NCI-H1694 (cell line): ENCODE measurements at regions not wholly inside any gene's neighbourhood (a gene's known extent, or its start where the extent isn't known, plus 50 kb on each side); places are given as distances from the start of the nearest gene placed in this dataset.
A peak's percentile ranks its signal among the peaks of the same experiment; 100 is the strongest.
"Not testable (repeated sequence)": the region's sequence is repeated elsewhere in the genome, so short reads cannot be mapped to it uniquely, and the experiment has no call there.

ENCODE experiments used
- DNase-seq: peaks from one replicate; lab custom pipeline; 2025; lab: John Stamatoyannopoulos, UW

DNA sequence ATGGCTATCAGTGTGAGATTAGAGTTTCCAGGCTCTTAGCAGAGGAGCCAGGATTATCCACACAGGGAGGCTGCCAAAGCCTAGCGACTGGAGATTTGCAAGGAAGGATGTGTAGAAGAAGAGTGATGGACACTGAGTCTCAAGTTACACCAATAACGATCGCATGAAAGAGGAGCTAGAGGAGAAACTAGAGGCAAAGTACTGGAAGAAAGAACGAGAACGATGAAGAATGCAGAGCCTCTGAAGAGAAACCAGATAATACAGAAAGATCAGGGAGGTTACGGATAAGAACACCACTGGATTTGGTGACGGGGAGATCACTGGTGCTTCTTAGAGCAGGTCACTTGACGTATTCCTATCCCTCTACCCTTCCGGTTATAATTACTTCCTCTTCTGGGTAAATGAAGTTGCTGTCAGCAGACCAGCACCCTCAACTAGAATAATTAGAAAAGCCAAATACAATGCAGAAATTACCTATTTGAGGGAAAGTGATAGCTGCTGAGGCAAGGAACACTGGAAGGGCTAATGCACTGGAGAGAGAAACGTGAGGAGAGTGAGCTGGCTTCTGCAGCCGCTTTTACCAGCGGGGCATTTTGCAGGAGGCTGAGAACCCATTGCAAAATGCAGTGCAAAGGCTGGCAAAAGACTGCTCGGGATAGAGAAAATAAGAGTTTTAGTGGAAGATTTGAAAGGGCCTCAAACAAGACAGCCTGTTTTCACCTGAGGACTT is 93.1 kb upstream of the HIF1A start:
- no peak for DNase-seq

DNA sequence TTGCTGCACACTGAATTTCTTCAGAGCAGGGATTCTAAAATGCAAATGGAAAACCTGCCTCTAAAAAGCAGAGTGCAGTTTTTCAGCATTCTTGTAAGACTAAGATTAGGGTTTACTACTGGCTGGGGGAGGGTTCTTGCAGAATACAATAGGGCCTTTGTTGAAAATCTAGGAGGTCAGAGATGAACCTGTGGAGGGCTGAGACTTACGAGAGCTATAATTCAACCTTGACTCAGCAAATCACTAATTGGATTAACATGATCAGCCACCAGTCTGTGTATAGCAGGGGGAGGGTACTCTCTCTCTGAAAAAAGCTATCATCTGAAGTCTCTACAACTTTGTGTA is 92.6 kb upstream of the HIF1A start:
- no peak for DNase-seq

DNA sequence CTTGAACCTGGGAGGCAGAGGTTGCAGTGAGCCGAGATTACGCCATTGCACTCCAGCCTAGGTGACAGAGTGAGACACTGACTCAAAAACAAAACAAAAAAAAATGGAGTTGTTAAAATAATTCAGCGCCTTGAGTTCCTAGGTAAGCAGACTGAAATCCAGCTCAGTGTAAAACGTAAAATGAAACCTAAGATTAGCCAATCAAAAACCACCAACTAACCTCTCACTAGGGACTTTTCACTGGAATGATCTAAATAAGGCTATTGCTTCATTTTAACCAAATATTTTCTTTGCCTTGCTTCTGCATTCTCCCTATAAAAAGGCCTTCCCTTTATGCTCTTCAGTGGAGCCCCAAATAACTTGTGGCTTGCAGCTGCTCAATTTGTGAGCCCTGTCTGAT is 91.6 kb upstream of the HIF1A start:
- DNase-seq: no peak

GRCh38 chr14:61607570-61608244 is 87.6 kb upstream of the HIF1A start:
- peak; percentile 89 for DNase-seq

GRCh38 chr14:61608245-61609165 is 86.8 kb upstream of the HIF1A start:
- DNase-seq: peak; percentile 77

DNA sequence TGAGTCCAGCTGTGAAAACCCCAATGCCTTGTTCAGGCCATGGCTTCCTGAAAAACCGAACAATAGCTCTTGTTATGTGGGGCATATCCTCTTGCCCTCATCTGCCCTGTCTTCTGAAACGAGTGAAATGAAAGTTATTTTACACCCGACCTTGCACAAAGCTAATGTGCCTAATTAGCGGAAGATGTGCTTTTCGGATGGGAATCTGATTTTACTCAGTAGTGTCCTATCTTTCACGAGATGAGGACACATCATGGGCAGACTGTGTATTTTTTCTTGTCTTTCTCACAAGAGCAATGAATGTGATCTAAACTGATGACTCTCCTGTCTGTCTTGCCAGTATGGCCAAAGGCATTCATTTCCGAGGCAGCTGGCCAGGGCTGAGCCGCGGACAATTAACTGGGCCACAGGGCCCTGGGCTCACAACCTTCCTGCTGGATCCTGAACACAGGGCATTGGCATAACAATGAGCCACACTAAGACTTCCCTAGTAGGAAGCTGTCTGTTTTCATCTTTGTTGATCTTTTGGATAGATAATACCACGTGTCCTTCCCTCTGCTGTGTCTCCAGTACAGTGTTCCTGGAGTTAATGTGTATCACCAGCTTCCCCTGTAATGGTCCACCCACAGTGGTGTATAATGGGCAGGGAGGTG is 86.0 kb upstream of the HIF1A start:
- DNase-seq: peak; percentile 42

DNA sequence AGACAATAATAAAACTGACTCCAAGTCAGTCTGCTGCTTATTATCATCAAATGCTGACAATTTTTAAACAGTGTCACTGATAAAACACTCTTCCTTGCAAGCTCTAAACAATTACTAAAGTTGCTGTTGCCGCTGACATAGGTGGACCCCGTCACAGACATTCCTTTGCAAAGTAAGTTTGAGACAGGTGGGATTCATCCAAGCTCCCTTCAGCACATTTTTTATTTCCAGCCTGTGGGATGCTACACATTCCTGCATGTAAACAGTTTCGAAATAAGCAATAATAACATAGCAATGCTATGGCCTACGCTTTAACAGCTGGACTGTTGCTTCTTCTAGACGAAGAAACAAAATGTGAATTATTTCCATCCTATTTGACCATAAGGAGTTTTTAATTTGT is 85.4 kb upstream of the HIF1A start:
- no peak for DNase-seq

DNA sequence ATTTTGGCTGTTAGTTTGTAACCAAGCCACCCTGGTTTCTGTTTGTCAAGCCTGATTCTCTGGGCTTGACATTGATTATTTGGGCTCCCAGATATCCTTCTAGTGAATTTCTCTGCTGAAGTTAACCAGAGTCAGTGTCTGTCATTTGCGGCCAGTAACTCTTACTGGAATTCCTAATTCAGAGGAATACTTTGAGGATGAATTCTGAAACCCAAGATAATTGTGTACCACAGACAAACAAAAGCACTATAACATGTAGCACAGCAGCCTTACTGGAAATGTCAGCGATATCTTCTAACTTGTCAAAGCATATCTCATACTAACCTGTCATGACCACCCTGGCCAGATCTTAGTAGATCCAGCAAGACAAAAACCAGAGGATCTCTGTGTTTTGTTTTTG is 84.4 kb upstream of the HIF1A start:
- DNase-seq: no peak

GRCh38 chr14:61611880-61612630 is 83.3 kb upstream of the HIF1A start:
- no peak for DNase-seq

DNA sequence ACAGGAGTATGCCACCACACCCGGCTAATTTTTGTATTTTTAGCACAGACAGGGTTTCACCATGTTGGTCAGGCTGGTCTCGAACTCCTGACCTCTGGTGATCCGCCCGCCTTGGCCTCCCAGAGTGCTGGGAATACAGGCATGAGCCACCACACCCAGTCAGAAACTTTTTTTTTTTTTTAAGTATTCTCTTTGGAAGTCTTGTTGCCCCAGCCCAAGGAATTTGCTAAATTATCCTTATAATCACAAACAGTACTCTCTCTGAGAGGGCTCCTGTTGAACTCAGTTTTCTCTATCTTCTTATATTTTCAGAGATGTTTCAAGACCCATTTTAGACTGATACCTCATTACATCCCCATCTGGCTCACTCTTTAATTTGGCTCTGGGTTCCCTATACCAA is 82.3 kb upstream of the HIF1A start:
- not testable (repeated sequence) for DNase-seq

GRCh38 chr14:61614693-61615092 is 80.6 kb upstream of the HIF1A start:
- no peak for DNase-seq

DNA sequence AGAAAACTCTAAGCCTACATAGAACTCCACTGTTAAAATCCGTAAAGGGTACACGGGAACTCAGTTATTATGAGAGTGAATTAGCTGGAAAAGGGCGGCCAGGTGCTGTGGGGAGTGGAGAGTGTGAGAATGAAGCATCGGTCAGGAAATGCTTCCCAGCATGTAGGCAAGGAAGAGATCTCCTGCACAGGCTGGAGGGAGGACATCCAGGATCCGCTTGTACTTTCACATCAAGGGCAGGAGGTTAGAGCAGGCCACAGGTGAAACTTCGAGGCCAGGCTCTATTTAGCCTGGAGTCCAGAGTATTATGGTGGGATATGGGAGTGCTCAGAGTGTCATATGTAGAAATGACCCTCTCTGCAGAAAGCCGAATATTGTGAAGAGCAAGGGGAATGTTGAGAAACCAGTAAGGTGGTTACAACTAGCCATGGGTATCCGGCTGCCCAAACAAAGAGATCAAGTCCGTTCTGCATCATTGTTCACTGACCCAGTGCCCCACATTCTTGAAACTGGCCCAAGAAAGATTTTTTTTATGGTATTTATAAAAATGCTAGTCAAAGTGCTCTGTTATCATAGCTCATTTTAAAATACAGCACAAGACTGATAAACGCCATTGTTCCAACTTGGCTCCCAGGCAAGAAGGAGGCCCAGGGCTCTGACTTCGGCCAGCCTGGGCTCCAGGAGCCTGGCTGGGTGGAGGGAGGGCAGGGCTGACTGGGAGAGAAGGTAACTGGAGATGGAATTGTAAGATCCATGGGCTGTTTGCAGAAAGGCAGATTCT is 79.4 kb upstream of the HIF1A start:
- DNase-seq: no peak

GRCh38 chr14:61616524-61617185 is 78.7 kb upstream of the HIF1A start:
- DNase-seq: no peak

DNA sequence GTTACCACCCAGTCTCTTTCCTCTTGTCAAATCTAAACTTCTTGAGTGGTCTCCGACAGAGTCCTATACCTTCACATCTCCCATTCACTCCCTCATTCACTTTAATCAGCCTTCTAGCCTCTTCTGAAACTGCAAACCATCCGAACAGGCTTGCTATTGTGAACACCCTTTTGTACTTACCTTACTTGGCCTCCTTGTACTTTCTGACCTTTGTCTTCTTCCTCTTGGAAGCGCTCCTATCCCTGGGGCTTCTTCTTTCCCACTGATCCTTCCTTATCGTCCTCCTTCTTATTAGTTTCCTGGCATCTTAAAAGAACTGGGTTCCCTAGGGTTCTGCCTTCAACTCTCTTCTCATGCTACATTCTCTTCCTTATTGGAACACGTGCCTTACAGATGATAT is 76.9 kb upstream of the HIF1A start:
- DNase-seq: no peak

- DNase-seq: no peak
Measured at GRCh38 chr14:61619494-61619893, 75.8 kb upstream of the HIF1A start.

GRCh38 chr14:61620130-61620946 is 75.0 kb upstream of the HIF1A start:
- no peak for DNase-seq

- no peak for DNase-seq
Measured at GRCh38 chr14:61621444-61621843, 73.9 kb upstream of the HIF1A start.

DNA sequence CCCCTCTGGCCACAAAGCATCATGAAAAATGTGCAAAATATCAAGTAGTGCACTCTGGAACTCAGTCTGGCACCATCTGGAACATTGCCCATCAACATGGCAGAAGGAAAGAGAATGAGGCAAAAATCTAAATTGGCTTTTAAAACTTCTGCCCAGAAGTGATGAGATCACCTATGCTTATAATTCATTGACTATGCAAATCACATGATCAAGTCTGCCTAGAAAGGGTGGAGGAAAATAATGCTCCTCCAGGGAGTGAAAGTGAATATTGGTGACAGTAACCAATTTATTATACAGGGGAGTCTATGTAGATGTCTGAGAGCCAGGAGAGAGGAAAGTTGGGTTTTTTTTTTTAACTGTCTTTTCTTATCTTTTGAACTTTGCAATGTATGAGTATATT is 73.3 kb upstream of the HIF1A start:
- DNase-seq: no peak

DNA sequence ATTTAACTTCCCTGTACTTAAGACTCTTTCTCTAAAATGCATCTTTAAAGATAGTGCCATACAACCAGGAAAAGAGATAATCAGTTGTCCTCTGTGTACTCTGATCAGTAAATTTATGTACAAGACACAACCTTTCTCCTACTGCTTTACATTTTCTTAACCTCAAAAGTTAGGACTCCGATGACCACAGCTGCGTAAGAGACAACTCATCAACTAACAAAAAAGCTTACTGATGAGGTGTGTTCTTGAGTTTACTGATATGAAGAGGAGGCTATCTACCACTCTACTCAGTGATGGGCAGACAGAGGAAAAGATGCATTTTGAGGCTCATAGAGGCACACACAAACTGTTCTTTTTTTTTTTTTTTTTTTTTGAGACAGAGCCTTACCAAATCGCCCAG is 71.4 kb upstream of the HIF1A start:
- DNase-seq: no peak
